Gastrocnemius medialis (tissue), 4 donors: ENCODE measurements at regions not wholly inside any gene's neighbourhood (a gene's known extent, or its start where the extent isn't known, plus 50 kb on each side); places are given as distances from the start of the nearest gene placed in this dataset.
"Not testable (repeated sequence)": the region's sequence is repeated elsewhere in the genome, so short reads cannot be mapped to it uniquely, and the experiment has no call there.

Experiments used
- ATAC-seq, 2 donors: fragments of 150-250 bp; one replicate each; pipeline ENCODE4 v1.9.1; 2016
- DNase-seq, 2 donors: peaks; one replicate each; pipeline ENCODE4 v3.0.0-alpha.2; 2019
- H3K27ac ChIP-seq, 4 donors: fragments of 200-600 bp; sonication (generic); 1 replicate in 1 of 4; 2 replicates in 3 of 4; pipeline ENCODE4 v1.5.1; 2016 to 2018; ENCODE audit warnings: mild to moderate bottlenecking in 2 of 4, moderate library complexity in 1 of 4
- H3K27me3 ChIP-seq, 3 donors: fragments of 200-600 bp; sonication (generic) in 2 of 3; 1 replicate in 1 of 3; 2 replicates in 2 of 3; pipeline versions ENCODE4 v1.5.1 to v1.6.0; 2016 to 2019; ENCODE audit warnings: mild to moderate bottlenecking in 1 of 3, moderate library complexity in 1 of 3
- H3K36me3 ChIP-seq, 2 donors: fragments of 200-600 bp; sonication (generic) in 1 of 2; one replicate each; pipeline ENCODE4 v1.5.1; 2017 to 2018
- H3K4me1 ChIP-seq, 2 donors: fragments of 200-600 bp; sonication (generic) in 1 of 2; one replicate each; pipeline ENCODE4 v1.5.1; 2016 to 2017; ENCODE audit warnings: mild to moderate bottlenecking in 2 of 2
- H3K4me3 ChIP-seq, 4 donors: fragments of 200-600 bp; sonication (generic) in 3 of 4; 1 replicate in 1 of 4; 2 replicates in 3 of 4; pipeline ENCODE4 v1.5.1; 2016 to 2019; ENCODE audit warnings: mild to moderate bottlenecking in 2 of 4
- H3K9me3 ChIP-seq, 3 donors: fragments of 200-600 bp; sonication (generic) in 2 of 3; 1 replicate in 1 of 3; 2 replicates in 2 of 3; pipeline ENCODE4 v1.5.1; 2016 to 2019
- POLR2A ChIP-seq, 2 donors: fragments of 450-650 bp; IDR thresholded peaks; one replicate each; pipeline ENCODE4 v1.6.1; 2017; ENCODE audit warnings: antibody characterized with exemption in 2 of 2, mild to moderate bottlenecking in 2 of 2, moderate library complexity in 2 of 2
- in situ Hi-C, 4 donors: fragments of 200-750 bp; cut with MboI; loops; one replicate each; pipeline versions ENCODE4 v1.15.0 to v1.8.0; 2017; ENCODE audit warnings: low sequenced_read_pairs in 4 of 4
- intact Hi-C: fragments of 100-400 bp; cut with DNase I; formaldehyde crosslinking; loops from one replicate; pipeline ENCODE4 v1.15.1; 2023; ENCODE audit warnings: low total_unique reads
- TF ChIP-seq, protein P1 (sequence below), 5 experiments: fragments of 450-650 bp in 3 of 5; fragments of 200-600 bp in 2 of 5; sonication (generic) in 2 of 5; IDR thresholded peaks in 4 of 5; conservative IDR thresholded peaks in 1 of 5; 1 replicate in 4 of 5; 2 replicates in 1 of 5; pipeline ENCODE4 v1.5.1; 2016 to 2019; ENCODE audit warnings: antibody characterized with exemption in 5 of 5, mild to moderate bottlenecking in 3 of 5, moderate library complexity in 3 of 5

DNA sequence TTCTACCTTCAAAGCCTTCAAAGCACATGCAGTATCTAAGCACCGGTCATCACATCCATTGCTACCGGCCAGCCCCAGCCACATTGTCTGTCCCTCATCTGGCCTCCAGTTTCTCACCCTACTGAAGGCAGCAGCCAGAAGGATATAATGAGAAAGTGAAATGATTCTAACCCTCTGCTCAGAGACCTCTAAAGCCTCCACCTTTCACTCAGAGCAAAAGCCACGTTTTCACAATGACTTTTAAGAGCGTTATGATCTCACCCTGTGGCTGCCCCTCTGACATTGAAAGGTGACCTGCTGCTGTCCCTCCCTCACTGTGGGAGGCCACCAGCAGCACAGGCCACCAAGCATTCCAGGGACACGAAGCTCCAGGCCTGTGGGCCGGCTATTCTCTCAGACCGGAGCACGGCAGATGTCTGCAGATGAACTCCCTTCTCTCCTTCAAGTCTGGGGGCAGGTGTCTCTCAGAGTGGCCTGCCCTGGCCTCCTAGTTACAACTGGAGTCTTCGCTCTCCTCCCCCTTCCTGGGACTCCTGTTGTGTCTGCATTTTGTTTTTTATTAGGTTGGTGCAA, 94.9 kb upstream of the EEPD1 start:
- H3K27me3 ChIP-seq, result no peaks in the 10 kb centered on the region
- TF ChIP-seq POLR2A (IDR thresholded peaks at IDR 0.05), result no peak
- TF ChIP-seq, protein P1, sequence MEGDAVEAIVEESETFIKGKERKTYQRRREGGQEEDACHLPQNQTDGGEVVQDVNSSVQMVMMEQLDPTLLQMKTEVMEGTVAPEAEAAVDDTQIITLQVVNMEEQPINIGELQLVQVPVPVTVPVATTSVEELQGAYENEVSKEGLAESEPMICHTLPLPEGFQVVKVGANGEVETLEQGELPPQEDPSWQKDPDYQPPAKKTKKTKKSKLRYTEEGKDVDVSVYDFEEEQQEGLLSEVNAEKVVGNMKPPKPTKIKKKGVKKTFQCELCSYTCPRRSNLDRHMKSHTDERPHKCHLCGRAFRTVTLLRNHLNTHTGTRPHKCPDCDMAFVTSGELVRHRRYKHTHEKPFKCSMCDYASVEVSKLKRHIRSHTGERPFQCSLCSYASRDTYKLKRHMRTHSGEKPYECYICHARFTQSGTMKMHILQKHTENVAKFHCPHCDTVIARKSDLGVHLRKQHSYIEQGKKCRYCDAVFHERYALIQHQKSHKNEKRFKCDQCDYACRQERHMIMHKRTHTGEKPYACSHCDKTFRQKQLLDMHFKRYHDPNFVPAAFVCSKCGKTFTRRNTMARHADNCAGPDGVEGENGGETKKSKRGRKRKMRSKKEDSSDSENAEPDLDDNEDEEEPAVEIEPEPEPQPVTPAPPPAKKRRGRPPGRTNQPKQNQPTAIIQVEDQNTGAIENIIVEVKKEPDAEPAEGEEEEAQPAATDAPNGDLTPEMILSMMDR (IDR thresholded peaks at IDR 0.05 in 4 of 5, conservative IDR thresholded peaks at IDR 0.05 in 1 of 5), result no peak
- peaks cover 0 to 13% of the 10 kb centered on the region in 2 donors for H3K4me1 ChIP-seq
- in situ Hi-C loops (no loop called here), intact Hi-C loops (no loop called here)
- H3K4me3 ChIP-seq, result no peak overlapping the region
- no peak for DNase-seq
- H3K27ac ChIP-seq, result no peak overlapping the region
- ATAC-seq, result no peak
- no peaks in the 10 kb centered on the region for H3K9me3 ChIP-seq
- H3K36me3 ChIP-seq, result no peaks in the 10 kb centered on the region

DNA sequence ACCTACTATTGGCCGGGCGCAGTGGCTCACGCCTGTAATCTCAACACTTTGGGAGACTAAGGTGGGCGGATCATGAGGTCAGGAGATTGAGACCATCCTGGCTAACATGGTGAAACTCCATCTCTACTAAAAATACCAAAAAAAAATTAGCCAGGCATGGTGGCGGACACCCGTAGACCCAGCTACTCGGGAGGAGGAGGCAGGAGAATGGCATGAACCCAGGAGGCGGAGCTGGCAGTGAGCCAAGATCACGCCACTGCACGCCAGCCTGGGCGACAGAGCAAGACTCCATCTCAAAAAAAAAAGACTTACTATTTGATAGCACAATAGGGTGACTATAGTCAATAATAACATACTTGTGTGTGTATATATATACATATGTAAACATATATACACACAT, 92.7 kb upstream of the EEPD1 start:
- H3K4me1 ChIP-seq, result not testable (repeated sequence)

DNA sequence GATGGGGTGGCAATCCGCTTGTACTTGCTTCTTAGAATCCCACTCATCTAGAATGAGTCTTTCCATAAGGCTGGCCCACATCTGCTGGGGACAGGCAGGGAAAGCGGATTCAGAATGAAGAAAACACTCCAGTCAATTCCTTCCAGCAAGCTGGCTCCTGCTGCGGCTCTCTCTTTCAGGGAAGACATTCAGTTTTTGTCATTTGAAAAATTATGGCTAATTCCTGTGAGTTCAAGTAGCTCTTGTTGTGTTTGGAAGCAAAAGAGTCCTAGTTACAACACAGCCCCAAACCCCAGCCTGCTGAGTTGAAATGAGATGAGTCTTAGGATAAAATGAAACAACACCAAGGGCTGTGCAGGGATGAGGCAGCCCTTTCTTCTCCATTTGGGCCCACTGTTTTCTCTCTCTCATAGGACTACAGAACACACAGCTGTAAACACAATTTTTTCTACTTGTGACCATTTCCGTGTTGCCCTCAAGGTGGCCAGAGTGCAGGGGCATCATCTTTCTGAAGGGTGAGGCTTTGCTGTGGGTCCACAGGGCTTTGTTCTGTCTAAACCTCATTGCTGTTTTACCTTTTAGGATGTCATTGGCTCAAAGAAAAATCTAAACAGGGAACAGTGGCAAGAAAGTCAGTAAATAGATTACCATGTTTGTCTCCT, 90.8 kb upstream of the EEPD1 start:
- Histone ChIP-seq H3K27ac (no peak overlapping the region), H3K4me3 (no peak overlapping the region), H3K9me3 (no peaks in the 10 kb centered on the region), H3K36me3 (no peaks in the 10 kb centered on the region), H3K27me3 (no peaks in the 10 kb centered on the region), H3K4me1 (no peaks in the 10 kb centered on the region)
- peak; percentile 33 to 40 for ATAC-seq
- no peak for DNase-seq
- intact Hi-C loops, result no loop called here
- in situ Hi-C loops, result no loop called here
- TF ChIP-seq POLR2A (IDR thresholded peaks at IDR 0.05), result no peak
- TF ChIP-seq, protein P1 (IDR thresholded peaks at IDR 0.05 in 4 of 5, conservative IDR thresholded peaks at IDR 0.05 in 1 of 5), result no peak

More for the DNA sequence above, 92.7 kb upstream of the EEPD1 start:
- DNase-seq, H3K27ac ChIP-seq, ATAC-seq, H3K27me3 ChIP-seq, in situ Hi-C loops, H3K9me3 ChIP-seq, H3K36me3 ChIP-seq, H3K4me3 ChIP-seq, intact Hi-C loops: not testable (repeated sequence)

DNA sequence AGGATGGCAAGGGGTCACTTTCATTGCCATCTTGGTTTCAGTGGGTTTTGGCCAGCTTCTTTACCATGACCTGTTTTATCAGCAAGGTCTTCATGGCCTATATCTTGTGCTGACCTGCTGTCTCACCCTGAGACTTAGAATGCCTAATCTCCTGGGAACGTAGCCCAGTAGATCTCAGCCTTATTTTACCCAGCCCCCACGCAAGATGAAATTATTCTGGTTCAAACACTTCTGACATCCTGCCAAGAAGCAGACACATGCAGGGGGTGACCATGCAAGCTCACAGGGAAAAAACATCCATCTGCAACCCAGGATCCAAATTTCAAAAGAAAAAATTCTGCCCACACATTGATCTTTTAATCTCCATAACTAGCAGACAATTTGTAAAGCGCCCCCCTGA, 88.4 kb upstream of the EEPD1 start:
- intact Hi-C loops (no loop called here), in situ Hi-C loops (no loop called here)
- Histone ChIP-seq H3K27me3 (no peaks in the 10 kb centered on the region), H3K27ac (no peak overlapping the region), H3K4me1 (peaks cover 0 to 3% of the 10 kb centered on the region in 2 donors), H3K36me3 (no peaks in the 10 kb centered on the region), H3K4me3 (no peak overlapping the region), H3K9me3 (no peaks in the 10 kb centered on the region)
- TF ChIP-seq, protein P1 (IDR thresholded peaks at IDR 0.05 in 4 of 5, conservative IDR thresholded peaks at IDR 0.05 in 1 of 5), result no peak
- TF ChIP-seq POLR2A (IDR thresholded peaks at IDR 0.05), result no peak
- ATAC-seq, result no peak
- no peak for DNase-seq

DNA sequence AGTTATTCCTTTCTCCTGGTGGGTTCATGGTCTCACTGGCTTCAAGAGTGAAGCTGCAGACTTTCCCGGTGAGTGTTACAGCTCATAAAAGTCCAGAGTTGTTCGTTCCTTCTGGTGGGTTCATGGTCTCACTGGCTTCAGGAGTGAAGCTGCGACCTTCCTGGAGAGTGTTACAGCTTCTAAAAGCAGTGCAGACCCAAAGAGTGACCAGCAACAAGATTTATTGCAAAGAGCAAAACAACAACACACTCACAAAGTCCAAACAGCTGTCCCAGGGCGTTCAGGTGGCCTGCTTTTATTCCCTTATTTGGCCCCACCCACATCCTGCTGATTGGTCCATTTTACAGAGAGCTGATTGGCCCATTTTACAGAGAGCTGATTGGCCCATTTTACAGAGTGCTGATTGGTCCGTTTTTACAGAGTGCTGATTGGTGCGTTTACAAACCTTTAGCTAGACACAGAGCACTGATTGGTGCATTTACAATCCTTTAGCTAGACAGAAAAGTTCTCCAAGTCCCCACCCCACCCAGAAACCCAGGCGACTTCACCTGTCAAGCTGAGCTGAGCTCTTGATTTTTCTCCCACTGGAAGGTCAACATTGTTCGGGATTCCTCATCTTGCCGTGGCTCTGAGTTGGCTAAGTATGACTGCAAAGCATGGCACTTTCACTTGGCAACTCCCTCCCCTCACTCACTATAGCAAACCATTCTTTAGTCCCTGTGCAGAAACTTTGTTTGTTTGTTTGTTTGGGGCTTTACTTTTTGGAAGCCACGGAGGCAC, 87.3 kb upstream of the EEPD1 start:
- H3K27me3 ChIP-seq, intact Hi-C loops, in situ Hi-C loops, ATAC-seq, H3K36me3 ChIP-seq, H3K27ac ChIP-seq, DNase-seq, H3K9me3 ChIP-seq, H3K4me3 ChIP-seq: not testable (repeated sequence)
- H3K4me1 ChIP-seq, result peaks cover 7 to 13% of the 10 kb centered on the region in 2 donors
